Tibial nerve (tissue), 4 donors: ENCODE measurements at regions not wholly inside any gene's neighbourhood (a gene's known extent, or its start where the extent isn't known, plus 50 kb on each side); places are given as distances from the start of the nearest gene placed in this dataset.

Experiments used
- EP300 ChIP-seq, 2 donors: sonication (generic); formaldehyde crosslinking; IDR thresholded peaks; one replicate each; pipeline ENCODE4 v1.6.1; 2017; ENCODE audit warnings: antibody characterized with exemption in 2 of 2, mild to moderate bottlenecking in 1 of 2
- POLR2A ChIP-seq, 2 donors: fragments of 450-650 bp; IDR thresholded peaks; one replicate each; pipeline ENCODE4 v1.6.1; 2017; ENCODE audit warnings: antibody characterized with exemption in 2 of 2, mild to moderate bottlenecking in 2 of 2, moderate library complexity in 2 of 2
- TF ChIP-seq, protein P1 (sequence below), 5 experiments: fragments of 200-600 bp in 3 of 5; fragments of 450-650 bp in 2 of 5; sonication (generic) in 3 of 5; IDR thresholded peaks; one replicate each; pipeline ENCODE4 v1.5.1; 2016 to 2019; ENCODE audit warnings: antibody characterized with exemption in 5 of 5, mild to moderate bottlenecking in 3 of 5, moderate library complexity in 2 of 5

DNA sequence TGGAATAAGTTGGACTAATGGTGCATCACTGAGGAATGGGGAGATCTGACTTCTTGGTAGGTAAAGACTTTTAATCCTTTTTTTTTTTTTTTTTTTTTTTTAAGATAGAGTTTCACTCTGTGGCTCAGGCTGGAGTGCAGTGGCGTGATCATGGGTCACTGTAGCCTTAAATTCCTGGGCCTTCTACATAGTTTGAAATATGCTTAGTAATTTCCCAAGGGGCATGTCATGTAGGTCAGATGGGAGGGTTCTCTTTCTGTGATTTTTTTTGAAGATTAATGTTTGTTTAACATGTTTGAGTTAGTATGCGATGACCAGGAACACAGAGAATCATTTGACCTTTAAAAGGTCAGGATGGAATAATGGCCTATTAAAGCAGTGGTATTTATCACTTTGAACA, 129.1 kb downstream of the S1PR1 start:
- TF ChIP-seq, protein P1, sequence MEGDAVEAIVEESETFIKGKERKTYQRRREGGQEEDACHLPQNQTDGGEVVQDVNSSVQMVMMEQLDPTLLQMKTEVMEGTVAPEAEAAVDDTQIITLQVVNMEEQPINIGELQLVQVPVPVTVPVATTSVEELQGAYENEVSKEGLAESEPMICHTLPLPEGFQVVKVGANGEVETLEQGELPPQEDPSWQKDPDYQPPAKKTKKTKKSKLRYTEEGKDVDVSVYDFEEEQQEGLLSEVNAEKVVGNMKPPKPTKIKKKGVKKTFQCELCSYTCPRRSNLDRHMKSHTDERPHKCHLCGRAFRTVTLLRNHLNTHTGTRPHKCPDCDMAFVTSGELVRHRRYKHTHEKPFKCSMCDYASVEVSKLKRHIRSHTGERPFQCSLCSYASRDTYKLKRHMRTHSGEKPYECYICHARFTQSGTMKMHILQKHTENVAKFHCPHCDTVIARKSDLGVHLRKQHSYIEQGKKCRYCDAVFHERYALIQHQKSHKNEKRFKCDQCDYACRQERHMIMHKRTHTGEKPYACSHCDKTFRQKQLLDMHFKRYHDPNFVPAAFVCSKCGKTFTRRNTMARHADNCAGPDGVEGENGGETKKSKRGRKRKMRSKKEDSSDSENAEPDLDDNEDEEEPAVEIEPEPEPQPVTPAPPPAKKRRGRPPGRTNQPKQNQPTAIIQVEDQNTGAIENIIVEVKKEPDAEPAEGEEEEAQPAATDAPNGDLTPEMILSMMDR (IDR thresholded peaks at IDR 0.05): no peak
- no peak for TF ChIP-seq EP300 (IDR thresholded peaks at IDR 0.05)
- TF ChIP-seq POLR2A (IDR thresholded peaks at IDR 0.05): no peak
